Nephron progenitor cell (in vitro differentiated cells): ENCODE measurements at regions not wholly inside any gene's neighbourhood (a gene's known extent, or its start where the extent isn't known, plus 50 kb on each side); places are given as distances from the start of the nearest gene placed in this dataset.

Source experiments
- DNase-seq: peaks from one replicate; pipeline ENCODE4 v3.0.0; 2021
- H3K27ac Mint-ChIP-seq: 2 replicates; pipeline ENCODE4 v1.8.0; 2021; ENCODE audit warnings: mild to moderate bottlenecking, moderate library complexity, mixed read lengths
- H3K27me3 Mint-ChIP-seq: 2 replicates; pipeline ENCODE4 v1.8.0; 2021; ENCODE audit warnings: mild to moderate bottlenecking, low read depth, mixed read lengths; ENCODE audit not compliant: poor library complexity
- H3K36me3 Mint-ChIP-seq: 2 replicates; pipeline ENCODE4 v1.8.0; 2021; ENCODE audit warnings: low read depth, mixed read lengths
- H3K4me1 Mint-ChIP-seq: 2 replicates; pipeline ENCODE4 v1.8.0; 2021; ENCODE audit warnings: mixed read lengths
- H3K4me3 Mint-ChIP-seq: 2 replicates; pipeline ENCODE4 v1.8.0; 2021; ENCODE audit warnings: mild to moderate bottlenecking, moderate library complexity, mixed read lengths
- H3K9me3 Mint-ChIP-seq: 2 replicates; pipeline ENCODE4 v1.8.0; 2021; ENCODE audit warnings: mild to moderate bottlenecking, moderate library complexity, mixed read lengths
- TF ChIP-seq, protein P1 (sequence below): fragments of 200-600 bp; sonication (generic); IDR thresholded peaks from 2 replicates; pipeline ENCODE4 v1.5.0; 2021; ENCODE audit warnings: antibody characterized with exemption

DNA sequence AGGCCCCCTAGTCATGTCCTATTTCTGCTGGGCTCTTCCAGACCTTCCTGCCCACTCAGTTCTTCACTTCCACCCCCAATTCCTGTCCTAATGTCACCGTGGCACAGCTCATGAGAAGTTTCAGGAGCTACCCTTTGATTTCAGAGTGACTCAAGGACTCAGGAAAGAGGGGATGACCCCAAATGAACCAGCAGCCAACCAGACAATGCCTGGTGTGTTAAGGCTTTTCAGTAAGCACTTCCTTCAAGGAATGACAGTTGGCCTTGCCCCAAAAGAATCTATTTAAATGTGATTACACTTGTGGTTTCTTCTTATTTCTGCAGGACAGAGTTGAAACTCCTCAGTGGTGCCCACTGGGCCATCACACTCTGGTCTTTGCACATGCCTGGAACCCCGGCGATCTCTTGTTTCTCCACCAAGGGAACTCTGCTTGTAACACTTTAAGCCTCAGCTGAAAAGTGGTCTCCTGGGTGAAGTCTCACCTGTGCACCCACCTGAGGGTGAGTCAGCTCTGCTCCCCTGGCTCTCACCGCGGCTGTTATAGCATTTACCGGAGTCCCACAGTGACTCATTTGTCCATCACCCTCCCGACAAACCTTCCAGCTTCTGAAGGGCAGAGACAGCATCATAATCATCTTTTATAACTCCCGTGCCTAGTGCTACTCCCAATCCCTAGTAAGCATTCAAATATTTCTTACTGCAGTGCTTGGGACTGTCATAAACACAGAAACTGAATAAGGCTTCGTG, 123.0 kb upstream of the SVIL start:
- Mint-ChIP-seq H3K4me3 (no peak overlapping the region), H3K36me3 (no peaks in the 10 kb centered on the region), H3K27me3 (peaks cover 14% of the 10 kb centered on the region), H3K9me3 (no peaks in the 10 kb centered on the region), H3K4me1 (peaks cover 9% of the 10 kb centered on the region), H3K27ac (no peak overlapping the region)
- TF ChIP-seq, protein P1, sequence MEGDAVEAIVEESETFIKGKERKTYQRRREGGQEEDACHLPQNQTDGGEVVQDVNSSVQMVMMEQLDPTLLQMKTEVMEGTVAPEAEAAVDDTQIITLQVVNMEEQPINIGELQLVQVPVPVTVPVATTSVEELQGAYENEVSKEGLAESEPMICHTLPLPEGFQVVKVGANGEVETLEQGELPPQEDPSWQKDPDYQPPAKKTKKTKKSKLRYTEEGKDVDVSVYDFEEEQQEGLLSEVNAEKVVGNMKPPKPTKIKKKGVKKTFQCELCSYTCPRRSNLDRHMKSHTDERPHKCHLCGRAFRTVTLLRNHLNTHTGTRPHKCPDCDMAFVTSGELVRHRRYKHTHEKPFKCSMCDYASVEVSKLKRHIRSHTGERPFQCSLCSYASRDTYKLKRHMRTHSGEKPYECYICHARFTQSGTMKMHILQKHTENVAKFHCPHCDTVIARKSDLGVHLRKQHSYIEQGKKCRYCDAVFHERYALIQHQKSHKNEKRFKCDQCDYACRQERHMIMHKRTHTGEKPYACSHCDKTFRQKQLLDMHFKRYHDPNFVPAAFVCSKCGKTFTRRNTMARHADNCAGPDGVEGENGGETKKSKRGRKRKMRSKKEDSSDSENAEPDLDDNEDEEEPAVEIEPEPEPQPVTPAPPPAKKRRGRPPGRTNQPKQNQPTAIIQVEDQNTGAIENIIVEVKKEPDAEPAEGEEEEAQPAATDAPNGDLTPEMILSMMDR = no peak
- DNase-seq = no peak

DNA sequence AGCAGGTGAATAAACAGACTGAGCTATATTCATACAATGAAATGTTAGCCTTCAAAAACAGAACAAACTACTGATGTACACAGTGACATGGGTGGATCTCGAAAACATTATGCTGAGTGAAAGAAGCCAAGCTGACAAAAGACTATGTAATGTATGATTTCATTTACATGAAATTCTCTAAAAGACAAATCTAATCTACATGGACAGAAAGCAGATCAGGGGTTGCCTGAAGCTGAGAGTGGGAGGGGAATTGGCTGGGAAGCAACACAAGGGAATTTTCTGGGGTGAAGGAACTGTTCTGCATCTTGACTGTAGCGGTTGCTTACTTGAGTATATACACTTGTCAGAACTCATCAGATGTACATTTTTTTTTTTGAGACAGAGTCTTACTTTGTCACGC, 121.7 kb upstream of the SVIL start:
- Mint-ChIP-seq H3K27ac (no peak overlapping the region), H3K9me3 (no peaks in the 10 kb centered on the region), H3K4me3 (no peak overlapping the region), H3K36me3 (no peaks in the 10 kb centered on the region), H3K4me1 (peaks cover 5% of the 10 kb centered on the region), H3K27me3 (peaks cover 14% of the 10 kb centered on the region)
- no peak for DNase-seq
- TF ChIP-seq, protein P1 = no peak

DNA sequence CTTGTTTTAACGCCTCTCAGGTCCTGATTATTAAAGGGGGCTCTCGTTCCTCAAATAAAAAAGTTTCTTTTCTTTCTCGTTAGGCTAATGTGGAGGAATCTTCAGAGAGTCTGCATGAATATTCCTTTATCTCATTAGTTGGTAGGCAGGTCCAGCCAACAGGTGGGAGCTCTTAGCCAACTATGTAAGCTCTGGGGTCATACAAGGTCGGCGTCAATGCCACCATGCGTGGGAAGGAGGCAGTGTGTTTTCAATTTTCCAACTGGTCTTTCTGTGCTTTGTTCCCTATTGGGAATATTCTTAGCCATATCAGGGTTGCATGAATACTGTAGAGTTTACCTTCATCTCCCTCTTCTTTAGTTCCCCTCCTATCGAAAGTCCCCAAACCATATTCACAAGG, 118.5 kb upstream of the SVIL start:
- DNase-seq = no peak
- no peak overlapping the region for H3K27ac Mint-ChIP-seq
- peaks cover under 1% of the 10 kb centered on the region for H3K4me1 Mint-ChIP-seq
- H3K4me3 Mint-ChIP-seq = no peak overlapping the region
- TF ChIP-seq, protein P1 = no peak
- H3K9me3 Mint-ChIP-seq = peaks cover 3% of the 10 kb centered on the region
- peaks cover 14% of the 10 kb centered on the region for H3K27me3 Mint-ChIP-seq
- H3K36me3 Mint-ChIP-seq = no peaks in the 10 kb centered on the region

DNA sequence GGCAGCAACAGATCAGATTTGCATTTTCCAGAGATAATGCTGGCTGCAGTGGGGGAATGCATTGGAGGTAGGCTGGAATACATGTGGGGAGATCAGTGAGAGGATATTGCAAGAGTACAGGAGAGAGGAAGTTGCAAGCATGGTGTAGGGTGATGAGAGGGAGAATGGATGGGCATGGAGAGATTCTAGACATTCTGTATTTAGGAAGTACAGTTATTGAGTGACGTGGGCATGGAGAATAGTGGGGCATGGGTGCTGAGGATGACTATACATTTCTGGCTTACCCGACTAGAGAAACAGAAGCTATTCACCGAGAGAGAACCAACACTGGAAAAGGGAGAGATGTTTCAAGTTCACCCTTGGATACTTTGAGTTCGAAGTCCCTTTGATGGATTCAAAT, 116.9 kb upstream of the SVIL start:
- Mint-ChIP-seq H3K27ac (no peak overlapping the region), H3K4me3 (no peak overlapping the region), H3K36me3 (no peaks in the 10 kb centered on the region), H3K9me3 (peaks cover 7% of the 10 kb centered on the region), H3K27me3 (peaks cover 7% of the 10 kb centered on the region), H3K4me1 (peaks cover 4% of the 10 kb centered on the region)
- no peak for DNase-seq
- TF ChIP-seq, protein P1 = no peak

DNA sequence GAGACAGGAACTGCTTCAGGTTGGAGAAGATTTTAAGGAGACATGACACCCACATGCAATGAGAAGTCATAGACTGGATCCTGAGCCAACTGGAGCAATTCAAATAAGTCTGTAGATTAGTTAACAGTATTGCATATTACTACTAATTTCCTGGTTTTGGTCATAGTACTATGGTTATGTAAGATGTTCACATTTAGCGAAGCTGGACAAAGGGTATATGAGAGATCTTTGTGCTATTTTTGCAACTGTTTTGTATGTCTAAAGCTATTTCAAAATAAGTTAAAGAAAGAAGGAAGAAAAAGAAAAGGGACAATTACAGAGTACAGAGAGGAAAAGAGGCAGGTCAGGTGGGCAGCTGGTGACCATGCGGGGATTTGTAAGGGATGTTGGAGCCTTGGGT, 116.5 kb upstream of the SVIL start:
- no peak overlapping the region for H3K4me3 Mint-ChIP-seq
- no peaks in the 10 kb centered on the region for H3K36me3 Mint-ChIP-seq
- TF ChIP-seq, protein P1 = no peak
- no peak for DNase-seq
- peaks cover 7% of the 10 kb centered on the region for H3K9me3 Mint-ChIP-seq
- no peak overlapping the region for H3K27ac Mint-ChIP-seq
- H3K4me1 Mint-ChIP-seq = peaks cover 9% of the 10 kb centered on the region
- H3K27me3 Mint-ChIP-seq = peaks cover 3% of the 10 kb centered on the region

DNA sequence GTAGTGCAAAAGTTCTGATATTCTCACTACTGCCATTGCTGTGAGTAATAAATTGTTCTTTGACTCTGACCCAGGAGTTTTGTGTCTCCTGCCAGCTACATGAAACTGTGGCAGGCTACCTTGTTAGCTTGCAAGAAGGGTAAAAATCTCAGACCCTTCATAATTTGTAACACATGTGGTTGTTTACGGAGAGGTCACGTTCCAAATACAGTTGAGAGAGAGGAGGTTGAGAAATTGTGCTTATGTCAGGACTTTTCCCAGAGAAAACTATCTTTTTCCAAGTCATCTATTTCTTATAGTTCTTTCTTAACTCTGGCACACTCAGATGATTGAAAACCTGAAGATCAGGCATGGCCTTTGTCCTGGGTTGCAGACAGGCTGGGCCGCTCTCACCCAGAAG, 114.4 kb upstream of the SVIL start:
- H3K27ac Mint-ChIP-seq = no peak overlapping the region
- no peak overlapping the region for H3K4me3 Mint-ChIP-seq
- DNase-seq = no peak
- TF ChIP-seq, protein P1 = no peak
- H3K27me3 Mint-ChIP-seq = no peaks in the 10 kb centered on the region
- peaks cover 16% of the 10 kb centered on the region for H3K4me1 Mint-ChIP-seq
- no peaks in the 10 kb centered on the region for H3K36me3 Mint-ChIP-seq
- H3K9me3 Mint-ChIP-seq = peaks cover 12% of the 10 kb centered on the region
